ENCODE measurements at regions not wholly inside any gene's neighbourhood (a gene's known extent, or its start where the extent isn't known, plus 50 kb on each side); places are given as distances from the start of the nearest gene placed in this dataset.
A peak's percentile ranks its signal among the peaks of the same experiment; 100 is the strongest.

GRCh38 chr2:145032791-145033190 is 512.9 kb upstream of the ZEB2 start:
- no peak overlapping the region for H3K9ac ChIP-seq (ENCODE audit: low read depth in 1 of 3, low read length in 3 of 3)
- H3K9me3 ChIP-seq (ENCODE audit: control insufficient read depth in 3 of 3, low read length in 3 of 3): peaks cover 0 to 2% (median 0%) of the 10 kb centered on the region in 3 donors
- H3K36me3 ChIP-seq (ENCODE audit: control insufficient read depth in 3 of 3, insufficient read depth in 3 of 3, low read length in 3 of 3): no peaks in the 10 kb centered on the region
- peaks cover 0 to 2% (median 0%) of the 10 kb centered on the region in 3 donors for H3K27me3 ChIP-seq (ENCODE audit: control insufficient read depth in 3 of 3, insufficient read depth in 3 of 3, low read length in 3 of 3)
- H3K4me3 ChIP-seq (ENCODE audit: low read length in 3 of 3): no peak overlapping the region
- no peak overlapping the region for H3K27ac ChIP-seq (ENCODE audit: low read depth, low read length)
- H3K4me1 ChIP-seq (ENCODE audit: control insufficient read depth in 3 of 3, insufficient read depth in 3 of 3, low read length in 3 of 3): no peaks in the 10 kb centered on the region

DNA sequence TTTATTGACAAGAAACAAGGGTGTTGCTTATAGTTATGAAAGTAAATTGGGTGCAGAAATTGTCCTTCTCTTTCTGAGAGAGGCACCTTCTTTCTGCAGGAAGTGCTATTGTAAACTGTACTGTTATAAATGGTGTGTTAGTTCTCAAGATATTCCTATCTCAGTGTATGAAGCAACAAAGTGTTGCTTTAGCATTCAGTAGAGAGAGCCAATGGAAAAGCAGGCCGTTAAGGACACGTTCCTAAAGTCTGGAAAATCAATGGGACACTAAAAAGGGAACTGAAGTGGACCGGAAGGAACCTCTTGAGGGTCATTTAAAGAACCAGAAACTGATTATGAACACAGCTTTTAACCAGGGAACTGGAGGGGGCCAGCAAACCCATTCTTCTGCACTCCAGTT is 510.0 kb upstream of the ZEB2 start:
- Histone ChIP-seq H3K4me1 (ENCODE audit: control insufficient read depth in 3 of 3, insufficient read depth in 3 of 3, low read length in 3 of 3) (no peaks in the 10 kb centered on the region), H3K27ac (ENCODE audit: low read depth, low read length) (no peak overlapping the region), H3K9ac (ENCODE audit: low read depth in 1 of 3, low read length in 3 of 3) (no peak overlapping the region)

DNA sequence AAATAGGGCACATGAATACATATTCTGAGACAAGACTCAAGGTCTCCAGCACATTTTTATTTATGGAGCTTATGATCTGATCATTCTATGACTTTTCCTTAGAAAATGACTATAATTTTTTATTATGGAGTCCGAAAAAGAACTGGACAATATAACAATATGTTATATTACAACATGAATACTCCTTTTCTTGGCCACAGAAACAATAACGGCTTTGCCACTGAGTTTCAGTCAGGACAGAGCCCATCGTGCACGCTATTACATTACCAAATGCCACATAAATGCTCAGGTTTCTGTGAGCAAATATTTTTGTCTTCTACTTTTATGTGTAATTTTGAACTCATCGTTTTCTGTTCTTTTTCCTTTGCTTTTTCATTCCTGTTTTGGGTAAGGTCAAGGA is 509.2 kb upstream of the ZEB2 start:
- no peak overlapping the region for H3K4me3 ChIP-seq (ENCODE audit: low read length in 3 of 3)
- H3K9me3 ChIP-seq (ENCODE audit: control insufficient read depth in 3 of 3, low read length in 3 of 3): no peaks in the 10 kb centered on the region
- no peak overlapping the region for H3K27ac ChIP-seq (ENCODE audit: low read depth, low read length)
- no peaks in the 10 kb centered on the region for H3K27me3 ChIP-seq (ENCODE audit: control insufficient read depth in 3 of 3, insufficient read depth in 3 of 3, low read length in 3 of 3)
- H3K36me3 ChIP-seq (ENCODE audit: control insufficient read depth in 3 of 3, insufficient read depth in 3 of 3, low read length in 3 of 3): no peaks in the 10 kb centered on the region
- no peak overlapping the region for H3K9ac ChIP-seq (ENCODE audit: low read depth in 1 of 3, low read length in 3 of 3)
- no peaks in the 10 kb centered on the region for H3K4me1 ChIP-seq (ENCODE audit: control insufficient read depth in 3 of 3, insufficient read depth in 3 of 3, low read length in 3 of 3)

More for the DNA sequence above, 510.0 kb upstream of the ZEB2 start:
- no peak overlapping the region for H3K4me3 ChIP-seq (ENCODE audit: low read length in 3 of 3)
- peaks cover 0 to 2% (median 0%) of the 10 kb centered on the region in 3 donors for H3K9me3 ChIP-seq (ENCODE audit: control insufficient read depth in 3 of 3, low read length in 3 of 3)
- H3K27me3 ChIP-seq (ENCODE audit: control insufficient read depth in 3 of 3, insufficient read depth in 3 of 3, low read length in 3 of 3): no peaks in the 10 kb centered on the region
- no peaks in the 10 kb centered on the region for H3K36me3 ChIP-seq (ENCODE audit: control insufficient read depth in 3 of 3, insufficient read depth in 3 of 3, low read length in 3 of 3)

DNA sequence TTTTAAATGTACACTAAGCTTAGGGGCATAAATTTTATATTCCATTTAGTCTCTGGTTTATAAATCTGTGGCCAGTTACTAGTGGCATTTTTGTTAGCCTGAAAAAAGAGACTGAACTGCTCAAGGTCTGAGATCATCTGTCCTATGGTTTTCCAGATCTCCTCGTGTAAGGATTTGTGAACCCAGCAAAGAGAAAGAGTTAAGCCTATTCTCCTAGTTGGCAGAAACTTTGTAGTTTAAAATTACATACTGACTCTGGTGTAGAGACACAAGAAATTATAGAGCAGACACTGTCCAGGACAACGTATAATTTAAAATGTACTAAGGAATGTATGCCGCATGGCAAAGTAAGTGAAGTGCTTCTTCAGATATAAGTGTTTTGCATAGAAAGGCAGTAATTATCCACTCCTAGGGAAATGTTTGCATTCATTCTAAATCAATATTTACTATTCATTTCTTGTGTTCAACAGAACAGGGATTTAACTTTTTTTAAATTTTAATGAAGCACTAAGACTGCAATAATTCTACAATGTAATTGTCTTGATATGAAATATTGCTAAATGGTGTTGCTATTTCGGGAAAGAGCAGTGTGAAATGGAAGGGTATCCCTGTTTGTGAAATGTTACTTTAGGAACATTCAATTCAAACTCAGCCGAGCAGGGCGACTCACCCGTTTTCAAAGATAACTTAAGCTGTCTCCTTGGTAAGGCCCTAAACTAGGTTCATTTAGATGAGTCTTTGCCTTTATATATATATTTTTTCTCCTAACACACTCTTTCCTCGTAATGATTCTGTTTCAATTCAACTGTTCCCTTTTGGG is 508.4 kb upstream of the ZEB2 start:
- Histone ChIP-seq H3K9me3 (ENCODE audit: control insufficient read depth in 3 of 3, low read length in 3 of 3) (no peaks in the 10 kb centered on the region), H3K27ac (ENCODE audit: low read depth, low read length) (no peak overlapping the region), H3K4me3 (ENCODE audit: low read length in 3 of 3) (no peak overlapping the region), H3K9ac (ENCODE audit: low read depth in 1 of 3, low read length in 3 of 3) (no peak overlapping the region), H3K27me3 (ENCODE audit: control insufficient read depth in 3 of 3, insufficient read depth in 3 of 3, low read length in 3 of 3) (no peaks in the 10 kb centered on the region), H3K36me3 (ENCODE audit: control insufficient read depth in 3 of 3, insufficient read depth in 3 of 3, low read length in 3 of 3) (no peaks in the 10 kb centered on the region), H3K4me1 (ENCODE audit: control insufficient read depth in 3 of 3, insufficient read depth in 3 of 3, low read length in 3 of 3) (no peaks in the 10 kb centered on the region)

GRCh38 chr2:145026456-145027455 is 506.8 kb upstream of the ZEB2 start:
- no peak overlapping the region for H3K9ac ChIP-seq (ENCODE audit: low read depth in 1 of 3, low read length in 3 of 3)
- H3K36me3 ChIP-seq (ENCODE audit: control insufficient read depth in 3 of 3, insufficient read depth in 3 of 3, low read length in 3 of 3): no peaks in the 10 kb centered on the region
- no peaks in the 10 kb centered on the region for H3K4me1 ChIP-seq (ENCODE audit: control insufficient read depth in 3 of 3, insufficient read depth in 3 of 3, low read length in 3 of 3)
- H3K9me3 ChIP-seq (ENCODE audit: control insufficient read depth in 3 of 3, low read length in 3 of 3): no peaks in the 10 kb centered on the region
- no peak overlapping the region for H3K27ac ChIP-seq (ENCODE audit: low read depth, low read length)
- H3K4me3 ChIP-seq (ENCODE audit: low read length in 3 of 3): no peak overlapping the region
- H3K27me3 ChIP-seq (ENCODE audit: control insufficient read depth in 3 of 3, insufficient read depth in 3 of 3, low read length in 3 of 3): no peaks in the 10 kb centered on the region

DNA sequence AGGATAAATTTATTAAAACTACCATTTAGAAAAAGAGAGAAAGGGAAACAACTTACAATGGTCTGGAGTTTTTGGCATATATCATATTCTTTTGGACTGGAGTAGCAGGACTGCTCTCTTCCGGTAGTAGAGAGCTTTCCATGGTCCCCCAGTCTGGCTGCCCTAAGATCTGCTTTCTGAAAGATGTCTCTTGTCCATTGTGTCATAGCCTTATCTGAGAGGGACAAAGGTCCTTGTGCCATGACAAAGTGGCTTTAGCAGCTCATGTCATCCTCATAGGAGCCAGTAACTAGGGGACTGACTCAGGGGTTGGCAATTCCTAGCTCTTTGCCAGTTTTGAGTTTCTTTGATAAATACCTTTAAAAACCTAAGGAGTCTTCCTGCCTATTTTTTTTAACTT is 505.5 kb upstream of the ZEB2 start:
- H3K9ac ChIP-seq (ENCODE audit: low read depth in 1 of 3, low read length in 3 of 3): no peak overlapping the region
- no peaks in the 10 kb centered on the region for H3K27me3 ChIP-seq (ENCODE audit: control insufficient read depth in 3 of 3, insufficient read depth in 3 of 3, low read length in 3 of 3)
- H3K9me3 ChIP-seq (ENCODE audit: control insufficient read depth in 3 of 3, low read length in 3 of 3): no peaks in the 10 kb centered on the region
- H3K27ac ChIP-seq (ENCODE audit: low read depth, low read length): no peak overlapping the region
- no peak overlapping the region for H3K4me3 ChIP-seq (ENCODE audit: low read length in 3 of 3)
- H3K36me3 ChIP-seq (ENCODE audit: control insufficient read depth in 3 of 3, insufficient read depth in 3 of 3, low read length in 3 of 3): no peaks in the 10 kb centered on the region
- H3K4me1 ChIP-seq (ENCODE audit: control insufficient read depth in 3 of 3, insufficient read depth in 3 of 3, low read length in 3 of 3): no peaks in the 10 kb centered on the region

GRCh38 chr2:145023334-145023934 is 503.5 kb upstream of the ZEB2 start:
- Histone ChIP-seq H3K36me3 (ENCODE audit: control insufficient read depth in 3 of 3, insufficient read depth in 3 of 3, low read length in 3 of 3) (no peaks in the 10 kb centered on the region), H3K27me3 (ENCODE audit: control insufficient read depth in 3 of 3, insufficient read depth in 3 of 3, low read length in 3 of 3) (no peaks in the 10 kb centered on the region), H3K4me3 (ENCODE audit: low read length in 3 of 3) (peak overlapping the region in 1 of 3 donors; percentile 19), H3K9ac (ENCODE audit: low read depth in 1 of 3, low read length in 3 of 3) (no peak overlapping the region), H3K4me1 (ENCODE audit: control insufficient read depth in 3 of 3, insufficient read depth in 3 of 3, low read length in 3 of 3) (no peaks in the 10 kb centered on the region), H3K27ac (ENCODE audit: low read depth, low read length) (peak overlapping the region; percentile 5), H3K9me3 (ENCODE audit: control insufficient read depth in 3 of 3, low read length in 3 of 3) (no peaks in the 10 kb centered on the region)

DNA sequence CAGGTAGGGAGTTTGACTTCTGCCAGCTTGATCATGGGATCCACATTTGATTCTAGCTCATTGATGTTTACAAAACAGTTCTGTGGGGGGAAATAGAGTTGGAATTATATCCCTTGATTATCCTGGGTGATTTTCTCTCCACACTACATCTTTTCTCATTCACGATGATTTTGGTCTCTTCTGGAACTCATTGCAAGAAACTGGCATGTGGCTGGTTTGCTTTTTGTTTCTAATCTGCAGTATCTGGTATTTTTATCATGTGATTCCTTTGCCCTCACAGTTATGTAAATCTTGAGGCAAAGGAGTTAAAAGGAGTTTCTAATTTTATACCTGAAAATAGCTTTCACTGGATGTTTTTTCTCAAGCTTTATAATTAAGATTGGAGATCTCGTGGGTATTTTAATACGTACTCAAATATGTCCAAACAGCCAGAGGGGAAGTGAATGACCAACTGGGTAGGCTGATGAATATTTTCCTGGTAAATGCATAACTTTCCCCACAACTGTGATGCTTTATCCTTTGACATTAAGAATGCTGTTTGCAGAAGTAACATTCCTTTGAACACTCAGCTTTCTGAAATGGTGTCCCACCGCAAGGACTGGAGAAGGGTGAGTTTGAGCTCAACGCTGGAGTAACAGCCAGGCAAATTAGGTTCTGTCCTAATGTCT is 502.9 kb upstream of the ZEB2 start:
- Histone ChIP-seq H3K27me3 (ENCODE audit: control insufficient read depth in 3 of 3, insufficient read depth in 3 of 3, low read length in 3 of 3) (no peaks in the 10 kb centered on the region), H3K9me3 (ENCODE audit: control insufficient read depth in 3 of 3, low read length in 3 of 3) (no peaks in the 10 kb centered on the region), H3K36me3 (ENCODE audit: control insufficient read depth in 3 of 3, insufficient read depth in 3 of 3, low read length in 3 of 3) (no peaks in the 10 kb centered on the region), H3K4me3 (ENCODE audit: low read length in 3 of 3) (no peak overlapping the region), H3K27ac (ENCODE audit: low read depth, low read length) (peak overlapping the region; percentile 7), H3K4me1 (ENCODE audit: control insufficient read depth in 3 of 3, insufficient read depth in 3 of 3, low read length in 3 of 3) (no peaks in the 10 kb centered on the region), H3K9ac (ENCODE audit: low read depth in 1 of 3, low read length in 3 of 3) (no peak overlapping the region)

- H3K9me3 ChIP-seq (ENCODE audit: control insufficient read depth in 3 of 3, low read length in 3 of 3): no peaks in the 10 kb centered on the region
- no peaks in the 10 kb centered on the region for H3K36me3 ChIP-seq (ENCODE audit: control insufficient read depth in 3 of 3, insufficient read depth in 3 of 3, low read length in 3 of 3)
- H3K9ac ChIP-seq (ENCODE audit: low read depth in 1 of 3, low read length in 3 of 3): no peak overlapping the region
- H3K27me3 ChIP-seq (ENCODE audit: control insufficient read depth in 3 of 3, insufficient read depth in 3 of 3, low read length in 3 of 3): no peaks in the 10 kb centered on the region
- H3K27ac ChIP-seq (ENCODE audit: low read depth, low read length): peak overlapping the region; percentile 7
- H3K4me1 ChIP-seq (ENCODE audit: control insufficient read depth in 3 of 3, insufficient read depth in 3 of 3, low read length in 3 of 3): no peaks in the 10 kb centered on the region
- no peak overlapping the region for H3K4me3 ChIP-seq (ENCODE audit: low read length in 3 of 3)
These were observed 502.2 kb upstream of the ZEB2 start for GRCh38 chr2:145021962-145022665.

Measured in skeletal muscle tissue (tissue), 3 donors.